GM11168 (cell line): ENCODE measurements at regions not wholly inside any gene's neighbourhood (a gene's known extent, or its start where the extent isn't known, plus 50 kb on each side); places are given as distances from the start of the nearest gene placed in this dataset.

Experiments used
- in situ Hi-C: fragments of 300-500 bp; cut with MboI; formaldehyde crosslinking; loops from one replicate; pipeline ENCODE4 v1.12.0; 2022; ENCODE audit warnings: low sequenced_read_pairs; ENCODE audit not compliant: unreplicated experiment

GRCh38 chr4:4776335-4776734 lies 83.1 kb upstream of the MSX1 start:
- in situ Hi-C loops, result no loop called here

- in situ Hi-C loops, result no loop called here
Observed at GRCh38 chr4:4775493-4776004, 83.9 kb upstream of the MSX1 start.

GRCh38 chr4:4772534-4772933 lies 86.9 kb upstream of the MSX1 start:
- in situ Hi-C loops, result no loop called here

GRCh38 chr4:4771160-4771559 lies 88.3 kb upstream of the MSX1 start:
- in situ Hi-C loops, result no loop called here

GRCh38 chr4:4770610-4771009 lies 88.9 kb upstream of the MSX1 start:
- in situ Hi-C loops, result no loop called here

GRCh38 chr4:4766564-4766963 lies 92.9 kb upstream of the MSX1 start:
- in situ Hi-C loops, result no loop called here

GRCh38 chr4:4765811-4766210 lies 93.7 kb upstream of the MSX1 start:
- in situ Hi-C loops, result no loop called here

- in situ Hi-C loops, result no loop called here
Observed at GRCh38 chr4:4764558-4764905, 94.9 kb upstream of the MSX1 start.

- in situ Hi-C loops, result no loop called here
Observed at GRCh38 chr4:4763822-4764557, 95.5 kb upstream of the MSX1 start.

GRCh38 chr4:4762909-4763821 lies 96.3 kb upstream of the MSX1 start:
- in situ Hi-C loops, result no loop called here

- in situ Hi-C loops, result no loop called here
Observed at GRCh38 chr4:4762300-4762699, 97.2 kb upstream of the MSX1 start.

GRCh38 chr4:4761128-4761982 lies 98.1 kb upstream of the MSX1 start:
- in situ Hi-C loops, result no loop called here

GRCh38 chr4:4759883-4760282 lies 99.6 kb upstream of the MSX1 start:
- in situ Hi-C loops, result no loop called here

GRCh38 chr4:4759232-4759631 lies 100.2 kb upstream of the MSX1 start:
- in situ Hi-C loops, result no loop called here

GRCh38 chr4:4758681-4759080 lies 100.8 kb upstream of the MSX1 start:
- in situ Hi-C loops, result no loop called here

- in situ Hi-C loops, result no loop called here
Observed at GRCh38 chr4:4755306-4755705, 104.2 kb upstream of the MSX1 start.

GRCh38 chr4:4754641-4755040 lies 104.8 kb upstream of the MSX1 start:
- in situ Hi-C loops, result no loop called here

GRCh38 chr4:4753643-4754042 lies 105.8 kb upstream of the MSX1 start:
- in situ Hi-C loops, result no loop called here

GRCh38 chr4:4752576-4753401 lies 106.7 kb upstream of the MSX1 start:
- in situ Hi-C loops, result no loop called here

GRCh38 chr4:4752025-4752424 lies 107.4 kb upstream of the MSX1 start:
- in situ Hi-C loops, result no loop called here
